HCT116 (cell line): ENCODE measurements at regions not wholly inside any gene's neighbourhood (a gene's known extent, or its start where the extent isn't known, plus 50 kb on each side); places are given as distances from the start of the nearest gene placed in this dataset.

Experiments
- ATAC-seq: fragments of 200-7000 bp; cut with Tn5 transposase; 2 replicates; pipeline ENCODE4 v1.9.1; 2020; ENCODE audit warnings: mild to moderate bottlenecking, moderate library complexity
- BruUV-seq: library from RNA; stranded (reverse); fragments of 400-500 nt; replicated peaks from 2 replicates; lab custom pipeline; 2021; lab: Mats Ljungman, UMichigan
- CTCF ChIA-PET: fragments of 300-600 bp; sonication (Branson Sonifier 250); formaldehyde crosslinking; loops from one replicate; lab custom pipeline; 2021; ENCODE audit warnings: antibody characterized with exemption; lab: Charles Lee
- POLR2A ChIA-PET: fragments of 300-600, 350-600 bp; sonication (Branson Sonifier 250); formaldehyde crosslinking; loops from one replicate; lab custom pipeline; 2021; ENCODE audit warnings: antibody characterized with exemption; lab: Charles Lee
- RAD21 ChIA-PET, 2 experiments: fragments of 300-600 bp; sonication (Branson Sonifier 250); formaldehyde crosslinking; loops; one replicate each; lab custom pipeline; 2023; ENCODE audit warnings: low total read pairs in 2 of 2; ENCODE audit not compliant: uncharacterized antibody in 2 of 2, unreplicated experiment in 2 of 2, low non-redundant PET in 1 of 2; lab: Charles Lee
- DNase-seq: peaks from one replicate; pipeline ENCODE4 v3.0.0-alpha.2; 2010; ENCODE audit warnings: low read depth, low spot score
- H2AFZ ChIP-seq: fragments of 200-600 bp; shearing (Covaris generic), sonication (generic); 2 replicates; pipeline ENCODE4 v1.6.1; 2017; ENCODE audit warnings: low read depth, mixed run types, mixed read lengths, antibody characterized with exemption, low read length; ENCODE audit not compliant: poor library complexity, severe bottlenecking
- H3K27ac ChIP-seq: 2 replicates; pipeline ENCODE4 v1.5.1; 2012; ENCODE audit warnings: low read depth, low read length
- H3K27me3 ChIP-seq: fragments of 200-600 bp; sonication (generic); 2 replicates; pipeline ENCODE4 v1.6.1; 2016; ENCODE audit warnings: mixed run types, low read length, mixed read lengths; ENCODE audit not compliant: insufficient read depth
- H3K36me3 ChIP-seq, 2 experiments: fragments of 200-500 bp in 1 of 2; fragments of 200-600 bp in 1 of 2; sonication (Bioruptor generic) in 1 of 2; sonication (generic) in 1 of 2; 2 replicates each; pipeline versions ENCODE4 v1.5.1 to v1.6.1; 2014 to 2016; ENCODE audit warnings: low read length in 2 of 2, inconsistent platforms in 1 of 2, mixed read lengths in 1 of 2, mixed run types in 1 of 2; ENCODE audit not compliant: insufficient read depth in 2 of 2, control insufficient read depth in 1 of 2
- H3K4me1 ChIP-seq, 2 experiments: fragments of 200-600 bp in 1 of 2; sonication (generic) in 1 of 2; 2 replicates each; pipeline versions ENCODE4 v1.5.1 to v1.6.1; 2012 to 2017; ENCODE audit warnings: low read length in 2 of 2, inconsistent platforms in 1 of 2, mild to moderate bottlenecking in 1 of 2, mixed read lengths in 1 of 2, mixed run types in 1 of 2, moderate library complexity in 1 of 2; ENCODE audit not compliant: insufficient read depth in 2 of 2, control insufficient read depth in 1 of 2
- H3K4me2 ChIP-seq: fragments of 200-600 bp; sonication (generic); 2 replicates; pipeline ENCODE4 v1.6.1; 2017; ENCODE audit warnings: mixed run types, low read length, mixed read lengths
- H3K4me3 ChIP-seq, 2 experiments: fragments of 200-600 bp in 1 of 2; sonication (generic) in 1 of 2; replicated peaks in 1 of 2; 2 replicates each; pipeline ENCODE4 v1.5.1; 2011 to 2016; ENCODE audit warnings: low read length in 2 of 2, control low read depth in 1 of 2, low read depth in 1 of 2, mild to moderate bottlenecking in 1 of 2, mixed read lengths in 1 of 2, mixed run types in 1 of 2
- H3K79me2 ChIP-seq: fragments of 200-600 bp; sonication (generic); 2 replicates; pipeline ENCODE4 v1.6.1; 2017; ENCODE audit warnings: mild to moderate bottlenecking, mixed run types, low read length, moderate library complexity, mixed read lengths; ENCODE audit not compliant: insufficient read depth
- H3K9ac ChIP-seq: fragments of 200-600 bp; sonication (generic); 2 replicates; pipeline ENCODE4 v1.6.1; 2016; ENCODE audit warnings: low read length, mixed read lengths
- H3K9me2 ChIP-seq: fragments of 200-600 bp; sonication (generic), shearing (Covaris generic); 2 replicates; pipeline ENCODE4 v1.6.1; 2017; ENCODE audit warnings: mixed run types, mild to moderate bottlenecking, moderate library complexity; ENCODE audit not compliant: insufficient read depth
- H3K9me3 ChIP-seq, 2 experiments: fragments of 200-500 bp in 1 of 2; fragments of 200-600 bp in 1 of 2; sonication (Bioruptor generic) in 1 of 2; sonication (generic) in 1 of 2; 2 replicates each; pipeline ENCODE4 v1.6.1; 2014 to 2017; ENCODE audit warnings: low read length in 2 of 2, mixed read lengths in 2 of 2, inconsistent platforms in 1 of 2, low read depth in 1 of 2, mild to moderate bottlenecking in 1 of 2, mixed run types in 1 of 2, moderate library complexity in 1 of 2; ENCODE audit not compliant: control insufficient read depth in 1 of 2, insufficient read depth in 1 of 2
- H4K20me1 ChIP-seq: fragments of 200-600 bp; sonication (generic), shearing (Covaris generic); 2 replicates; pipeline ENCODE4 v1.6.1; 2017; ENCODE audit warnings: mixed run types, mild to moderate bottlenecking, moderate library complexity; ENCODE audit not compliant: insufficient read depth
- CBX3 ChIP-seq: IDR thresholded peaks from 2 replicates; pipeline ENCODE4 v1.6.1; 2012; ENCODE audit warnings: low read depth
- CEBPB ChIP-seq: IDR thresholded peaks from 2 replicates; pipeline ENCODE4 v1.6.1; 2012; ENCODE audit warnings: low read depth
- ELF1 ChIP-seq: IDR thresholded peaks from 2 replicates; pipeline ENCODE4 v1.6.1; 2012; ENCODE audit warnings: low read depth, borderline replicate concordance
- EZH2phosphoT487 ChIP-seq: fragments of 200-600 bp; IDR thresholded peaks from 2 replicates; pipeline ENCODE4 v1.6.1; 2018; ENCODE audit warnings: antibody characterized with exemption, borderline replicate concordance
- SP1 ChIP-seq: IDR thresholded peaks from 2 replicates; pipeline ENCODE4 v1.6.1; 2012; ENCODE audit warnings: low read depth
- TCF7L2 ChIP-seq: IDR thresholded peaks from 2 replicates; pipeline ENCODE4 v1.7.0; 2011; ENCODE audit warnings: borderline replicate concordance, inconsistent platforms; ENCODE audit not compliant: insufficient read depth, insufficient read length; ENCODE audit errors: extremely low read depth
- YY1 ChIP-seq: IDR thresholded peaks from 2 replicates; pipeline ENCODE4 v1.6.1; 2011; ENCODE audit warnings: low read length, low read depth, moderate library complexity, mild to moderate bottlenecking; ENCODE audit not compliant: insufficient replicate concordance; ENCODE audit errors: extremely low read depth
- intact Hi-C: fragments of 100-400 bp; cut with micrococcal nuclease; formaldehyde crosslinking; loops from 2 replicates; pipeline ENCODE4 v1.10.0; 2022
- TF ChIP-seq, protein P1 (sequence below): IDR thresholded peaks from 2 replicates; pipeline ENCODE4 v1.6.1; 2012; ENCODE audit warnings: low read depth

DNA sequence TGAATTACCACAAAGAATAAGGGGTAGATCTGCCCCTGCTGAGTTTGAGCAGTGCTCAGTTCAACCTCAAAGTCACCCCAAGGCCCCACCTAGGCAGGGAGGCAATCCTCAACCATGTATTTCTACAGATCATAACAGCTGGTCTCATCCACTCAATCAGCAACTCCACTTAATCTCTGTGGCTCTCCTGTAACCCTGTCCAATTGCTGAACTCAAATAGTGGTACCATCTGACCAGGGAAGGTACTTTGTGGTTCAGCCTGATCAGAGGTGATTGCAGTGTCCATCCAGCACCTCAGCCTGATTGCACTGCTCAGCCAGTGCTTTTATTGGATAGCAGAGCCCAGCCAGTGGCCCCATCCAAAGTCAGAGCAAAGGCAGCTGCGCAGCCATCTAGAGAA, 91.0 kb upstream of the SLC4A10 start:
- Histone ChIP-seq H4K20me1 (no peaks in the 10 kb centered on the region), H3K9ac (no peak overlapping the region), H3K27ac (no peak overlapping the region), H3K4me3 (no peak overlapping the region), H3K4me2 (no peak overlapping the region), H3K9me2 (no peaks in the 10 kb centered on the region), H3K4me1 (no peaks in the 10 kb centered on the region), H3K36me3 (no peaks in the 10 kb centered on the region), H3K79me2 (no peaks in the 10 kb centered on the region), H3K27me3 (no peaks in the 10 kb centered on the region), H3K9me3 (no peaks in the 10 kb centered on the region), H2AFZ (no peak overlapping the region)
- no TSS peak for BruUV-seq
- DNase-seq (no peak), ATAC-seq (no peak)
- TF ChIP-seq CBX3 (no peak), CEBPB (no peak), SP1 (no peak)
- TF ChIP-seq, protein P1, sequence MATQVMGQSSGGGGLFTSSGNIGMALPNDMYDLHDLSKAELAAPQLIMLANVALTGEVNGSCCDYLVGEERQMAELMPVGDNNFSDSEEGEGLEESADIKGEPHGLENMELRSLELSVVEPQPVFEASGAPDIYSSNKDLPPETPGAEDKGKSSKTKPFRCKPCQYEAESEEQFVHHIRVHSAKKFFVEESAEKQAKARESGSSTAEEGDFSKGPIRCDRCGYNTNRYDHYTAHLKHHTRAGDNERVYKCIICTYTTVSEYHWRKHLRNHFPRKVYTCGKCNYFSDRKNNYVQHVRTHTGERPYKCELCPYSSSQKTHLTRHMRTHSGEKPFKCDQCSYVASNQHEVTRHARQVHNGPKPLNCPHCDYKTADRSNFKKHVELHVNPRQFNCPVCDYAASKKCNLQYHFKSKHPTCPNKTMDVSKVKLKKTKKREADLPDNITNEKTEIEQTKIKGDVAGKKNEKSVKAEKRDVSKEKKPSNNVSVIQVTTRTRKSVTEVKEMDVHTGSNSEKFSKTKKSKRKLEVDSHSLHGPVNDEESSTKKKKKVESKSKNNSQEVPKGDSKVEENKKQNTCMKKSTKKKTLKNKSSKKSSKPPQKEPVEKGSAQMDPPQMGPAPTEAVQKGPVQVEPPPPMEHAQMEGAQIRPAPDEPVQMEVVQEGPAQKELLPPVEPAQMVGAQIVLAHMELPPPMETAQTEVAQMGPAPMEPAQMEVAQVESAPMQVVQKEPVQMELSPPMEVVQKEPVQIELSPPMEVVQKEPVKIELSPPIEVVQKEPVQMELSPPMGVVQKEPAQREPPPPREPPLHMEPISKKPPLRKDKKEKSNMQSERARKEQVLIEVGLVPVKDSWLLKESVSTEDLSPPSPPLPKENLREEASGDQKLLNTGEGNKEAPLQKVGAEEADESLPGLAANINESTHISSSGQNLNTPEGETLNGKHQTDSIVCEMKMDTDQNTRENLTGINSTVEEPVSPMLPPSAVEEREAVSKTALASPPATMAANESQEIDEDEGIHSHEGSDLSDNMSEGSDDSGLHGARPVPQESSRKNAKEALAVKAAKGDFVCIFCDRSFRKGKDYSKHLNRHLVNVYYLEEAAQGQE: 0 out of 2 replicates have a peak, but pooled peaks have one; percentile 5
- RAD21 ChIA-PET: no interaction called here
- POLR2A ChIA-PET: no interaction called here
- intact Hi-C loops: no loop called here
- CTCF ChIA-PET: no interaction called here

DNA sequence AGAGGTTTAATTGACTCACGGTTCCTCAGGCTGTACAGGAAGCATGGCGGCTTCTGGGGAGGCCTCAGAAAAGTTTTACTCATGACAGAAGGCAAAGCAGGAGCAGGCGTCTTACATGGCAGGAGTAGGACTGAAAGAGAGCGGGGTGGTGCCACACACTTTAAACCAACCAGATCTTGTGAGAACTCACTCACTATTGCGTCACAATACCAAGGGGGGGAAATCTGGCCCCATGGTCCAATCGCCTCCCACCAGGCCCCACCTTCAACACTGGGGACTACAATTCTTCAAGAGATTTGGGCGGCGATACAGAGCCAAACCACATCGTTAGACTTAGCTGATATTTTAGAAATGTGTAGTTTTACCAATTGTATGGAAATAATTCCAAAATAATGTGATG, 77.6 kb upstream of the SLC4A10 start:
- no TSS peak for BruUV-seq
- no peak for TF ChIP-seq TCF7L2
- no peak for TF ChIP-seq YY1
- TF ChIP-seq EZH2phosphoT487: no peak
- no peak for TF ChIP-seq CEBPB
- no peak for TF ChIP-seq ELF1
- no peak for TF ChIP-seq SP1
- ChIA-PET RAD21 (no interaction called here), CTCF (no interaction called here), POLR2A (no interaction called here)
- no peaks in the 10 kb centered on the region for H4K20me1 ChIP-seq
- no peak overlapping the region for H3K4me2 ChIP-seq
- no peaks in the 10 kb centered on the region for H3K36me3 ChIP-seq
- no peak overlapping the region for H3K4me3 ChIP-seq
- no peaks in the 10 kb centered on the region for H3K79me2 ChIP-seq
- H3K9me3 ChIP-seq: no peaks in the 10 kb centered on the region
- no peaks in the 10 kb centered on the region for H3K27me3 ChIP-seq
- no peak overlapping the region for H3K27ac ChIP-seq
- H3K9ac ChIP-seq: no peak overlapping the region
- H2AFZ ChIP-seq: no peak overlapping the region
- ATAC-seq (no peak), DNase-seq (no peak)
- H3K9me2 ChIP-seq: no peaks in the 10 kb centered on the region
- no peaks in the 10 kb centered on the region for H3K4me1 ChIP-seq
- intact Hi-C loops: no loop called here
